K562 (cell line): ENCODE measurements at regions not wholly inside any gene's neighbourhood (a gene's known extent, or its start where the extent isn't known, plus 50 kb on each side); places are given as distances from the start of the nearest gene placed in this dataset.

ENCODE experiments used
- ARID2 ChIP-seq: fragments of 450-650 bp; IDR thresholded peaks from 2 replicates; pipeline ENCODE4 v1.6.1; 2017; ENCODE audit warnings: antibody characterized with exemption, mild to moderate bottlenecking
- CEBPZ ChIP-seq: fragments of 150-350 bp; IDR thresholded peaks from 2 replicates; pipeline ENCODE4 v1.6.1; 2014; ENCODE audit warnings: low read depth, mild to moderate bottlenecking, low read length, borderline replicate concordance
- CSDE1 ChIP-seq, 2 experiments: fragments of 450-650 bp; IDR thresholded peaks; 2 replicates each; pipeline ENCODE4 v1.6.1; 2016; ENCODE audit warnings: mild to moderate bottlenecking in 1 of 2
- FIP1L1 ChIP-seq: fragments of 200-400 bp; formaldehyde crosslinking; IDR thresholded peaks from 2 replicates; pipeline ENCODE4 v1.6.1; 2018; ENCODE audit warnings: mild to moderate bottlenecking, low read depth, low read length; ENCODE audit not compliant: poor library complexity, severe bottlenecking
- FOXJ3 ChIP-seq: sonication (generic); formaldehyde crosslinking; IDR thresholded peaks from 2 replicates; pipeline ENCODE4 v1.4.0; 2020; ENCODE audit warnings: mild to moderate bottlenecking, missing genetic modification reagents
- MAZ ChIP-seq, 2 experiments: fragments of 450-650 bp in 1 of 2; sonication (generic) in 1 of 2; formaldehyde crosslinking; IDR thresholded peaks in 1 of 2; conservative IDR thresholded peaks in 1 of 2; 2 replicates each; pipeline versions ENCODE4 v1.4.0 to v1.5.0; 2020; ENCODE audit warnings: mild to moderate bottlenecking in 1 of 2, missing genetic modification reagents in 1 of 2
- MCM7 ChIP-seq, 2 experiments: fragments of 450-650 bp; IDR thresholded peaks; 2 replicates each; pipeline ENCODE4 v1.6.1; 2016 to 2018
- NCOA4 ChIP-seq: fragments of 450-650 bp; IDR thresholded peaks from 2 replicates; pipeline ENCODE4 v1.6.1; 2018; ENCODE audit warnings: mild to moderate bottlenecking; ENCODE audit not compliant: partially characterized antibody
- POU5F1 ChIP-seq: fragments of 150-350 bp; IDR thresholded peaks from 2 replicates; pipeline ENCODE4 v1.6.1; 2014; ENCODE audit warnings: borderline replicate concordance, low read length, low read depth, mild to moderate bottlenecking; ENCODE audit not compliant: partially characterized antibody
- PTTG1 ChIP-seq: fragments of 450-650 bp; IDR thresholded peaks from 2 replicates; pipeline ENCODE4 v1.6.1; 2016; ENCODE audit warnings: low read depth, mild to moderate bottlenecking, missing genetic modification characterization, missing compliant biosample characterization
- SMARCE1 ChIP-seq: fragments of 450-650 bp; IDR thresholded peaks from 2 replicates; pipeline ENCODE4 v1.7.1; 2016; ENCODE audit warnings: mild to moderate bottlenecking
- USF2 ChIP-seq: sonication (generic); formaldehyde crosslinking; IDR thresholded peaks from 2 replicates; pipeline ENCODE4 v1.5.0; 2020; ENCODE audit warnings: missing genetic modification reagents
- YBX1 ChIP-seq: fragments of 450-650 bp; IDR thresholded peaks from 2 replicates; pipeline ENCODE4 v1.7.1; 2016; ENCODE audit warnings: mild to moderate bottlenecking
- ZFP1 ChIP-seq: fragments of 450-650 bp; formaldehyde crosslinking; IDR thresholded peaks from 2 replicates; pipeline ENCODE4 v1.4.0; 2020; ENCODE audit warnings: mild to moderate bottlenecking, mixed read lengths
- ZNF311 ChIP-seq: fragments of 250-450 bp; sonication (Bioruptor Pico); IDR thresholded peaks from 2 replicates; pipeline ENCODE4 v1.4.0; 2020; ENCODE audit warnings: mild to moderate bottlenecking, moderate library complexity
- ZNF354B ChIP-seq: fragments of 250-450 bp; sonication (Bioruptor Pico); IDR thresholded peaks from 2 replicates; pipeline ENCODE4 v1.4.0; 2020
- TF ChIP-seq, protein P1 (sequence below): fragments of 450-650 bp; formaldehyde crosslinking; IDR thresholded peaks from 2 replicates; pipeline ENCODE4 v1.4.0; 2020; ENCODE audit warnings: mild to moderate bottlenecking, moderate library complexity
- TF ChIP-seq, protein P2 (sequence below): fragments of 150-350 bp; conservative IDR thresholded peaks from 2 replicates; pipeline ENCODE4 v1.6.1; 2014; ENCODE audit warnings: low read length
- TF ChIP-seq, protein P3 (sequence below): fragments of 450-650 bp; formaldehyde crosslinking; IDR thresholded peaks from 2 replicates; pipeline ENCODE4 v1.4.0; 2022; ENCODE audit warnings: mild to moderate bottlenecking, moderate library complexity

GRCh38 chr7:138352570-138353461, 107.2 kb upstream of the TRIM24 start (continued):
- no peak for TF ChIP-seq PTTG1 (tag)
- TF ChIP-seq ZNF311 (CRISPR knock-in tag) = no peak
- peak; percentile 79 to 92 for TF ChIP-seq MAZ (CRISPR knock-in tag; conservative IDR thresholded peaks at IDR 0.05 in 1 of 2, IDR thresholded peaks at IDR 0.05 in 1 of 2)
- TF ChIP-seq ZNF354B (CRISPR knock-in tag) = no peak
- TF ChIP-seq, protein P1, sequence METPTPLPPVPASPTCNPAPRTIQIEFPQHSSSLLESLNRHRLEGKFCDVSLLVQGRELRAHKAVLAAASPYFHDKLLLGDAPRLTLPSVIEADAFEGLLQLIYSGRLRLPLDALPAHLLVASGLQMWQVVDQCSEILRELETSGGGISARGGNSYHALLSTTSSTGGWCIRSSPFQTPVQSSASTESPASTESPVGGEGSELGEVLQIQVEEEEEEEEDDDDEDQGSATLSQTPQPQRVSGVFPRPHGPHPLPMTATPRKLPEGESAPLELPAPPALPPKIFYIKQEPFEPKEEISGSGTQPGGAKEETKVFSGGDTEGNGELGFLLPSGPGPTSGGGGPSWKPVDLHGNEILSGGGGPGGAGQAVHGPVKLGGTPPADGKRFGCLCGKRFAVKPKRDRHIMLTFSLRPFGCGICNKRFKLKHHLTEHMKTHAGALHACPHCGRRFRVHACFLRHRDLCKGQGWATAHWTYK = no peak
- no peak for TF ChIP-seq CSDE1 (IDR thresholded peaks at IDR 0.05)
- TF ChIP-seq, protein P2, sequence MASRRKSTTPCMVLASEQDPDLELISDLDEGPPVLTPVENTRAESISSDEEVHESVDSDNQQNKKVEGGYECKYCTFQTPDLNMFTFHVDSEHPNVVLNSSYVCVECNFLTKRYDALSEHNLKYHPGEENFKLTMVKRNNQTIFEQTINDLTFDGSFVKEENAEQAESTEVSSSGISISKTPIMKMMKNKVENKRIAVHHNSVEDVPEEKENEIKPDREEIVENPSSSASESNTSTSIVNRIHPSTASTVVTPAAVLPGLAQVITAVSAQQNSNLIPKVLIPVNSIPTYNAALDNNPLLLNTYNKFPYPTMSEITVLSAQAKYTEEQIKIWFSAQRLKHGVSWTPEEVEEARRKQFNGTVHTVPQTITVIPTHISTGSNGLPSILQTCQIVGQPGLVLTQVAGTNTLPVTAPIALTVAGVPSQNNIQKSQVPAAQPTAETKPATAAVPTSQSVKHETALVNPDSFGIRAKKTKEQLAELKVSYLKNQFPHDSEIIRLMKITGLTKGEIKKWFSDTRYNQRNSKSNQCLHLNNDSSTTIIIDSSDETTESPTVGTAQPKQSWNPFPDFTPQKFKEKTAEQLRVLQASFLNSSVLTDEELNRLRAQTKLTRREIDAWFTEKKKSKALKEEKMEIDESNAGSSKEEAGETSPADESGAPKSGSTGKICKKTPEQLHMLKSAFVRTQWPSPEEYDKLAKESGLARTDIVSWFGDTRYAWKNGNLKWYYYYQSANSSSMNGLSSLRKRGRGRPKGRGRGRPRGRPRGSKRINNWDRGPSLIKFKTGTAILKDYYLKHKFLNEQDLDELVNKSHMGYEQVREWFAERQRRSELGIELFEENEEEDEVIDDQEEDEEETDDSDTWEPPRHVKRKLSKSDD = no peak; the same call in 1 of the 2 replicates
- TF ChIP-seq YBX1 = no peak
- TF ChIP-seq USF2 (CRISPR knock-in tag) = no peak
- TF ChIP-seq SMARCE1 = peak; percentile 99
- no peak; the same call in 1 of the 2 replicates for TF ChIP-seq CEBPZ
- TF ChIP-seq, protein P3, sequence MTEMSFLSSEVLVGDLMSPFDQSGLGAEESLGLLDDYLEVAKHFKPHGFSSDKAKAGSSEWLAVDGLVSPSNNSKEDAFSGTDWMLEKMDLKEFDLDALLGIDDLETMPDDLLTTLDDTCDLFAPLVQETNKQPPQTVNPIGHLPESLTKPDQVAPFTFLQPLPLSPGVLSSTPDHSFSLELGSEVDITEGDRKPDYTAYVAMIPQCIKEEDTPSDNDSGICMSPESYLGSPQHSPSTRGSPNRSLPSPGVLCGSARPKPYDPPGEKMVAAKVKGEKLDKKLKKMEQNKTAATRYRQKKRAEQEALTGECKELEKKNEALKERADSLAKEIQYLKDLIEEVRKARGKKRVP = peak; percentile 82
- no peak for TF ChIP-seq ZFP1 (CRISPR knock-in tag)
- TF ChIP-seq NCOA4 = peak; percentile 17
- no peak for TF ChIP-seq POU5F1
- no peak for TF ChIP-seq MCM7 (IDR thresholded peaks at IDR 0.05)
- TF ChIP-seq FIP1L1 = no peak
- TF ChIP-seq FOXJ3 (CRISPR knock-in tag) = no peak
- TF ChIP-seq ARID2 = no peak
